K562 (cell line): ENCODE measurements at regions not wholly inside any gene's neighbourhood (a gene's known extent, or its start where the extent isn't known, plus 50 kb on each side); places are given as distances from the start of the nearest gene placed in this dataset.

Source experiments
- ATF2 ChIP-seq: sonication (generic); formaldehyde crosslinking; IDR thresholded peaks from 2 replicates; pipeline ENCODE4 v1.8.1; 2022; ENCODE audit warnings: missing genetic modification reagents
- BRCA1 ChIP-seq, 2 experiments: fragments of 450-650 bp in 1 of 2; sonication (generic) in 1 of 2; formaldehyde crosslinking in 1 of 2; IDR thresholded peaks; 2 replicates each; pipeline versions ENCODE4 v1.5.0 to v1.6.1; 2017 to 2020; ENCODE audit warnings: mild to moderate bottlenecking in 1 of 2, missing genetic modification reagents in 1 of 2
- CHD2 ChIP-seq: IDR thresholded peaks from 2 replicates; pipeline ENCODE4 v1.6.1; 2011; ENCODE audit warnings: low read depth, low read length
- CTCF ChIP-seq, 3 experiments: IDR thresholded peaks in 2 of 3; conservative IDR thresholded peaks in 1 of 3; 2 replicates each; pipeline ENCODE4 v1.5.1; 2011 to 2012; ENCODE audit warnings: low read length in 3 of 3, mild to moderate bottlenecking in 3 of 3, control low read depth in 2 of 3, improper control_type of control experiment in 1 of 3, inconsistent platforms in 1 of 3, low read depth in 1 of 3, mixed read lengths in 1 of 3, moderate library complexity in 1 of 3; ENCODE audit not compliant: insufficient read depth in 2 of 3
- CUX1 ChIP-seq: fragments of 200-800 bp; sonication (Bioruptor generic); IDR thresholded peaks from 2 replicates; pipeline ENCODE4 v1.6.1; 2016; ENCODE audit warnings: missing genetic modification characterization, missing compliant biosample characterization
- DMBX1 ChIP-seq: fragments of 250-450 bp; sonication (Bioruptor Pico); IDR thresholded peaks from 2 replicates; pipeline ENCODE4 v1.8.0; 2022; ENCODE audit warnings: inconsistent platforms, mild to moderate bottlenecking, moderate library complexity, borderline replicate concordance
- HNRNPL ChIP-seq: fragments of 200-400 bp; formaldehyde crosslinking; IDR thresholded peaks from 2 replicates; pipeline ENCODE4 v1.6.1; 2017; ENCODE audit warnings: low read depth, mild to moderate bottlenecking, low read length
- POLR3A ChIP-seq: IDR thresholded peaks from 2 replicates; pipeline ENCODE4 v1.6.1; 2011; ENCODE audit warnings: borderline replicate concordance, mild to moderate bottlenecking, moderate library complexity; ENCODE audit not compliant: insufficient read length, insufficient read depth; ENCODE audit errors: extremely low read depth
- TRIM28 ChIP-seq: fragments of 450-650 bp; IDR thresholded peaks from 2 replicates; pipeline ENCODE4 v1.6.1; 2017
- ZBTB7A ChIP-seq: IDR thresholded peaks from 2 replicates; pipeline ENCODE4 v1.6.1; 2011; ENCODE audit warnings: low read depth, mild to moderate bottlenecking, low read length, moderate library complexity, borderline replicate concordance; ENCODE audit not compliant: control insufficient read depth
- ZNF586 ChIP-seq: fragments of 450-650 bp; formaldehyde crosslinking; conservative IDR thresholded peaks from 2 replicates; pipeline ENCODE4 v1.4.0; 2020; ENCODE audit warnings: mild to moderate bottlenecking, moderate library complexity
- ZNF76 ChIP-seq: fragments of 250-450 bp; sonication (Bioruptor Pico); IDR thresholded peaks from 2 replicates; pipeline ENCODE4 v1.4.0; 2020; ENCODE audit warnings: mild to moderate bottlenecking, moderate library complexity, borderline replicate concordance
- ZSCAN29 ChIP-seq: fragments of 450-650 bp; IDR thresholded peaks from 2 replicates; pipeline ENCODE4 v1.6.1; 2017

GRCh38 chr5:23343121-23343520 is 164.3 kb upstream of the PRDM9 start:
- no peak for TF ChIP-seq TRIM28
- no peak for TF ChIP-seq ZBTB7A
- TF ChIP-seq ATF2 (CRISPR knock-in tag) = no peak
- TF ChIP-seq CUX1 (CRISPR knock-in tag) = no peak
- no peak for TF ChIP-seq CTCF (IDR thresholded peaks at IDR 0.05 in 2 of 3, conservative IDR thresholded peaks at IDR 0.05 in 1 of 3; ENCODE audit: insufficient read depth in 2 of 3, low read depth in 1 of 3, low read length in 3 of 3)
- no peak for TF ChIP-seq CHD2
- no peak for TF ChIP-seq BRCA1 (IDR thresholded peaks at IDR 0.05)
- TF ChIP-seq BRCA1 (CRISPR knock-in tag; IDR thresholded peaks at IDR 0.05) = no peak
- no peak for TF ChIP-seq ZSCAN29
- no peak for TF ChIP-seq ZNF76
- no peak for TF ChIP-seq ZNF586
- no peak for TF ChIP-seq DMBX1
- TF ChIP-seq POLR3A = no peak
- TF ChIP-seq HNRNPL = no peak
